DLD1 (cell line): ENCODE measurements at regions not wholly inside any gene's neighbourhood (a gene's known extent, or its start where the extent isn't known, plus 50 kb on each side); places are given as distances from the start of the nearest gene placed in this dataset.
"Not testable (repeated sequence)": the region's sequence is repeated elsewhere in the genome, so short reads cannot be mapped to it uniquely, and the experiment has no call there.

Experiments
- in situ Hi-C: cut with HindIII; loops from 2 replicates; pipeline ENCODE4 v1.10.0; 2017; ENCODE audit warnings: low sequenced_read_pairs

GRCh38 chr2:18998491-18998890 lies 359.9 kb downstream of the OSR1 start:
- in situ Hi-C loops, result no loop called here

GRCh38 chr2:18993756-18994338 lies 364.6 kb downstream of the OSR1 start:
- in situ Hi-C loops, result no loop called here

- in situ Hi-C loops, result no loop called here
Observed at GRCh38 chr2:18991177-18992168, 366.9 kb downstream of the OSR1 start.

- in situ Hi-C loops, result no loop called here
Observed at GRCh38 chr2:18988631-18989232, 369.7 kb downstream of the OSR1 start.

GRCh38 chr2:18987592-18988073 lies 370.8 kb downstream of the OSR1 start:
- in situ Hi-C loops, result no loop called here

GRCh38 chr2:18987016-18987415 lies 371.4 kb downstream of the OSR1 start:
- in situ Hi-C loops, result no loop called here

GRCh38 chr2:18986046-18986445 lies 372.4 kb downstream of the OSR1 start:
- in situ Hi-C loops, result no loop called here

- in situ Hi-C loops, result no loop called here
Observed at GRCh38 chr2:18980786-18981430, 377.5 kb downstream of the OSR1 start.

- in situ Hi-C loops, result no loop called here
Observed at GRCh38 chr2:18980104-18980785, 378.2 kb downstream of the OSR1 start.

GRCh38 chr2:18977409-18977808 lies 381.0 kb downstream of the OSR1 start:
- in situ Hi-C loops, result no loop called here

GRCh38 chr2:18976168-18976961 lies 382.1 kb downstream of the OSR1 start:
- in situ Hi-C loops, result no loop called here

GRCh38 chr2:18975506-18976167 lies 382.8 kb downstream of the OSR1 start:
- in situ Hi-C loops, result no loop called here

- in situ Hi-C loops, result no loop called here
Observed at GRCh38 chr2:18971628-18972027, 382.3 kb upstream of the NT5C1B start.

- in situ Hi-C loops, result no loop called here
Observed at GRCh38 chr2:18971069-18971378, 381.7 kb upstream of the NT5C1B start.

- in situ Hi-C loops, result no loop called here
Observed at GRCh38 chr2:18966131-18966530, 376.8 kb upstream of the NT5C1B start.

GRCh38 chr2:18963739-18964256 lies 374.4 kb upstream of the NT5C1B start:
- in situ Hi-C loops, result not testable (repeated sequence)

- in situ Hi-C loops, result no loop called here
Observed at GRCh38 chr2:18961991-18962421, 372.6 kb upstream of the NT5C1B start.

GRCh38 chr2:18959952-18960717 lies 370.8 kb upstream of the NT5C1B start:
- in situ Hi-C loops, result no loop called here
